Neural cell (in vitro differentiated cells): ENCODE measurements at regions not wholly inside any gene's neighbourhood (a gene's known extent, or its start where the extent isn't known, plus 50 kb on each side); places are given as distances from the start of the nearest gene placed in this dataset.

Source experiments
- H2AFZ ChIP-seq: fragments of 200-600, 300-800 bp; sonication (generic), shearing (Covaris generic); 2 replicates; pipeline ENCODE4 v1.6.0; 2014; ENCODE audit warnings: low read depth, mild to moderate bottlenecking, antibody characterized with exemption, low read length, moderate library complexity
- H3F3A ChIP-seq: fragments of 200-600 bp; shearing (Covaris generic); 2 replicates; pipeline ENCODE4 v1.6.1; 2016; ENCODE audit warnings: mild to moderate bottlenecking, moderate library complexity, mixed read lengths, antibody characterized with exemption, low read length; ENCODE audit not compliant: insufficient read depth, poor library complexity, severe bottlenecking
- H3K27ac ChIP-seq: fragments of 200-600, 300-800 bp; sonication (generic), shearing (Covaris generic); 2 replicates; pipeline ENCODE4 v1.5.1; 2014; ENCODE audit warnings: mild to moderate bottlenecking, low read length, moderate library complexity
- H3K27me3 ChIP-seq: fragments of 300-800, 200-600 bp; sonication (generic), shearing (Covaris generic); 2 replicates; pipeline ENCODE4 v1.6.0; 2014; ENCODE audit warnings: mild to moderate bottlenecking, low read depth, low read length, moderate library complexity; ENCODE audit not compliant: insufficient read depth
- H3K36me3 ChIP-seq: fragments of 300-800, 200-600 bp; sonication (generic), shearing (Covaris generic); 2 replicates; pipeline ENCODE4 v1.5.1; 2014; ENCODE audit warnings: mild to moderate bottlenecking, antibody characterized with exemption, low read length, moderate library complexity; ENCODE audit not compliant: insufficient read depth
- H3K4me2 ChIP-seq: fragments of 300-800, 200-600 bp; sonication (generic), shearing (Covaris generic); 2 replicates; pipeline ENCODE4 v1.6.0; 2014; ENCODE audit warnings: mild to moderate bottlenecking, low read length
- H3K4me3 ChIP-seq: fragments of 300-800, 200-600 bp; sonication (generic), shearing (Covaris generic); 2 replicates; pipeline ENCODE4 v1.5.1; 2014; ENCODE audit warnings: mild to moderate bottlenecking, low read length, moderate library complexity
- H3K79me2 ChIP-seq: fragments of 200-600 bp; shearing (Covaris generic); replicated peaks from 2 replicates; pipeline ENCODE4 v1.6.0; 2014; ENCODE audit warnings: mild to moderate bottlenecking, low read length, moderate library complexity; ENCODE audit not compliant: insufficient read depth
- H3K9ac ChIP-seq: fragments of 300-800, 200-600 bp; sonication (generic), shearing (Covaris generic); 2 replicates; pipeline ENCODE4 v1.6.1; 2016; ENCODE audit warnings: mild to moderate bottlenecking, low read length, mixed read lengths
- H3K9me2 ChIP-seq: fragments of 200-600 bp; shearing (Covaris generic); 2 replicates; pipeline ENCODE4 v1.6.1; 2016; ENCODE audit warnings: mild to moderate bottlenecking, low read length, mixed read lengths; ENCODE audit not compliant: insufficient read depth
- H3K9me3 ChIP-seq: fragments of 200-600, 300-800 bp; sonication (generic), shearing (Covaris generic); 2 replicates; pipeline ENCODE4 v1.6.1; 2016; ENCODE audit warnings: mild to moderate bottlenecking, mixed run types, low read length, moderate library complexity, mixed read lengths
- H4K20me1 ChIP-seq: fragments of 200-600 bp; shearing (Covaris generic); 2 replicates; pipeline ENCODE4 v1.6.1; 2016; ENCODE audit warnings: mild to moderate bottlenecking, mixed run types; ENCODE audit not compliant: insufficient read depth
- EP300 ChIP-seq: fragments of 450-650 bp; conservative IDR thresholded peaks from 2 replicates; pipeline ENCODE4 v1.6.1; 2014; ENCODE audit warnings: antibody characterized with exemption, mild to moderate bottlenecking, moderate library complexity; ENCODE audit not compliant: poor library complexity, severe bottlenecking
- EZH2 ChIP-seq: fragments of 200-600, 300-800 bp; shearing (Covaris generic), sonication (generic); IDR thresholded peaks from 2 replicates; pipeline ENCODE4 v1.6.1; 2014; ENCODE audit warnings: antibody characterized with exemption, low read length, borderline replicate concordance, mild to moderate bottlenecking; ENCODE audit not compliant: insufficient read depth, poor library complexity, severe bottlenecking
- MXI1 ChIP-seq: fragments of 450-650 bp; conservative IDR thresholded peaks from 2 replicates; pipeline ENCODE4 v1.6.1; 2014; ENCODE audit warnings: antibody characterized with exemption, mild to moderate bottlenecking; ENCODE audit not compliant: poor library complexity, severe bottlenecking
- POLR2AphosphoS5 ChIP-seq: IDR thresholded peaks from 2 replicates; pipeline ENCODE4 v1.6.1; 2012
- RAD21 ChIP-seq: fragments of 450-650 bp; conservative IDR thresholded peaks from 2 replicates; pipeline ENCODE4 v1.6.1; 2014; ENCODE audit warnings: antibody characterized with exemption, mild to moderate bottlenecking, moderate library complexity
- SMC3 ChIP-seq: fragments of 450-650 bp; conservative IDR thresholded peaks from 2 replicates; pipeline ENCODE4 v1.6.1; 2014; ENCODE audit warnings: antibody characterized with exemption, mild to moderate bottlenecking, moderate library complexity; ENCODE audit not compliant: poor library complexity
- TAF1 ChIP-seq: IDR thresholded peaks from 2 replicates; pipeline ENCODE4 v1.6.1; 2012; ENCODE audit warnings: low read depth
- TF ChIP-seq, protein P1 (sequence below): fragments of 450-650 bp; IDR thresholded peaks from 2 replicates; pipeline ENCODE4 v1.5.1; 2014; ENCODE audit warnings: antibody characterized with exemption, mild to moderate bottlenecking, moderate library complexity; ENCODE audit not compliant: poor library complexity, severe bottlenecking
- TF ChIP-seq, protein P2 (sequence below): IDR thresholded peaks from 2 replicates; pipeline ENCODE4 v1.6.1; 2012; ENCODE audit warnings: borderline replicate concordance

DNA sequence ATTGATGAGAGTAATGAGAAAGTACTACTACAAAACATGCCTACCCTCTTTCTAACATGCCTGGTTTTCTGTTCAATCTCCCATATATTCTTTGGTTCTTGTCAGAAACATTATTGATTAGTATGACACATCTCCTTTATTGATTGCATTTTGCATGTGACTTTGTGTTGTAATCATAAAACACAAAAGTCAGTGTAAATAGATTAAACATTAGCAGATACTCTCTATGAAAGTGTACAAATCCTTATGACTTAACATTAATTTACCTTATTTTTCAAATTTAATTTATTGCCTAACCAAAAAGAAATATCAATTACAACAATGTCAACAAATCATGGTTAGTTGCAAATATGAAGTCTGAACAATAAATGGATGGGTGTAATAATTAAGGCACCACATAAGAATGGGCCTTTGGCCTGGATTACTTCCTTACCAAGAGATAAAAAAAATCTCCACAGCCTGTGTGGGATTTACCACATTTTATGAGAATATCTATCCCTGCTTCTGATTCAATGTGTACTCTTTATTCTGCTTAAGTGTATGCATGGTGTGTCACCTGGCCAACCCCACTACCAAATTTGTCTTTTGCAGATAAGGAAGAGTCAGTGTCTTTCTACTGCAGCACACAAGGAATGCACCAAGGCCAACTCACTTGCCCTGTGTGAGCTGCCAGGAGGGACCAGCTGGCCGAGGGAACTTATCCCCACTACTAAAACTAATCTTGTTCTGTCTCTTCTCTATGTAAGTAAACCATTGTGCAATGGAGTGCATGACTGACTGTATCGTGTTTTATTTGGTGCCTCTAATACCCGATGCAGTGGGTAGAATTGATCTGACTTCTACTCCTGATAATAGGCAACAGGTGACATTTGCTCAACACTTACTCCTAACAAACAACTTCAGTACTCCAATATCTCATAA, 1001.9 kb upstream of the CDH10 start:
- H3K4me3 ChIP-seq: no peak overlapping the region
- no peaks in the 10 kb centered on the region for H4K20me1 ChIP-seq
- H3K79me2 ChIP-seq: no peaks in the 10 kb centered on the region
- H3K9me2 ChIP-seq: no peaks in the 10 kb centered on the region
- H3K27me3 ChIP-seq: no peaks in the 10 kb centered on the region
- H3K9me3 ChIP-seq: no peaks in the 10 kb centered on the region
- no peak for TF ChIP-seq EP300
- no peak for TF ChIP-seq TAF1
- no peak for TF ChIP-seq RAD21
- TF ChIP-seq SMC3: no peak
- no peak for TF ChIP-seq EZH2
- no peak for TF ChIP-seq MXI1
- TF ChIP-seq, protein P1, sequence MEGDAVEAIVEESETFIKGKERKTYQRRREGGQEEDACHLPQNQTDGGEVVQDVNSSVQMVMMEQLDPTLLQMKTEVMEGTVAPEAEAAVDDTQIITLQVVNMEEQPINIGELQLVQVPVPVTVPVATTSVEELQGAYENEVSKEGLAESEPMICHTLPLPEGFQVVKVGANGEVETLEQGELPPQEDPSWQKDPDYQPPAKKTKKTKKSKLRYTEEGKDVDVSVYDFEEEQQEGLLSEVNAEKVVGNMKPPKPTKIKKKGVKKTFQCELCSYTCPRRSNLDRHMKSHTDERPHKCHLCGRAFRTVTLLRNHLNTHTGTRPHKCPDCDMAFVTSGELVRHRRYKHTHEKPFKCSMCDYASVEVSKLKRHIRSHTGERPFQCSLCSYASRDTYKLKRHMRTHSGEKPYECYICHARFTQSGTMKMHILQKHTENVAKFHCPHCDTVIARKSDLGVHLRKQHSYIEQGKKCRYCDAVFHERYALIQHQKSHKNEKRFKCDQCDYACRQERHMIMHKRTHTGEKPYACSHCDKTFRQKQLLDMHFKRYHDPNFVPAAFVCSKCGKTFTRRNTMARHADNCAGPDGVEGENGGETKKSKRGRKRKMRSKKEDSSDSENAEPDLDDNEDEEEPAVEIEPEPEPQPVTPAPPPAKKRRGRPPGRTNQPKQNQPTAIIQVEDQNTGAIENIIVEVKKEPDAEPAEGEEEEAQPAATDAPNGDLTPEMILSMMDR: no peak
- TF ChIP-seq, protein P2, sequence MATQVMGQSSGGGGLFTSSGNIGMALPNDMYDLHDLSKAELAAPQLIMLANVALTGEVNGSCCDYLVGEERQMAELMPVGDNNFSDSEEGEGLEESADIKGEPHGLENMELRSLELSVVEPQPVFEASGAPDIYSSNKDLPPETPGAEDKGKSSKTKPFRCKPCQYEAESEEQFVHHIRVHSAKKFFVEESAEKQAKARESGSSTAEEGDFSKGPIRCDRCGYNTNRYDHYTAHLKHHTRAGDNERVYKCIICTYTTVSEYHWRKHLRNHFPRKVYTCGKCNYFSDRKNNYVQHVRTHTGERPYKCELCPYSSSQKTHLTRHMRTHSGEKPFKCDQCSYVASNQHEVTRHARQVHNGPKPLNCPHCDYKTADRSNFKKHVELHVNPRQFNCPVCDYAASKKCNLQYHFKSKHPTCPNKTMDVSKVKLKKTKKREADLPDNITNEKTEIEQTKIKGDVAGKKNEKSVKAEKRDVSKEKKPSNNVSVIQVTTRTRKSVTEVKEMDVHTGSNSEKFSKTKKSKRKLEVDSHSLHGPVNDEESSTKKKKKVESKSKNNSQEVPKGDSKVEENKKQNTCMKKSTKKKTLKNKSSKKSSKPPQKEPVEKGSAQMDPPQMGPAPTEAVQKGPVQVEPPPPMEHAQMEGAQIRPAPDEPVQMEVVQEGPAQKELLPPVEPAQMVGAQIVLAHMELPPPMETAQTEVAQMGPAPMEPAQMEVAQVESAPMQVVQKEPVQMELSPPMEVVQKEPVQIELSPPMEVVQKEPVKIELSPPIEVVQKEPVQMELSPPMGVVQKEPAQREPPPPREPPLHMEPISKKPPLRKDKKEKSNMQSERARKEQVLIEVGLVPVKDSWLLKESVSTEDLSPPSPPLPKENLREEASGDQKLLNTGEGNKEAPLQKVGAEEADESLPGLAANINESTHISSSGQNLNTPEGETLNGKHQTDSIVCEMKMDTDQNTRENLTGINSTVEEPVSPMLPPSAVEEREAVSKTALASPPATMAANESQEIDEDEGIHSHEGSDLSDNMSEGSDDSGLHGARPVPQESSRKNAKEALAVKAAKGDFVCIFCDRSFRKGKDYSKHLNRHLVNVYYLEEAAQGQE: no peak
- TF ChIP-seq POLR2AphosphoS5: no peak
- H3K36me3 ChIP-seq: no peaks in the 10 kb centered on the region
- no peaks in the 10 kb centered on the region for H3F3A ChIP-seq
- H3K9ac ChIP-seq: no peak overlapping the region
- H3K27ac ChIP-seq: no peak overlapping the region
- no peak overlapping the region for H2AFZ ChIP-seq
- H3K4me2 ChIP-seq: no peak overlapping the region

DNA sequence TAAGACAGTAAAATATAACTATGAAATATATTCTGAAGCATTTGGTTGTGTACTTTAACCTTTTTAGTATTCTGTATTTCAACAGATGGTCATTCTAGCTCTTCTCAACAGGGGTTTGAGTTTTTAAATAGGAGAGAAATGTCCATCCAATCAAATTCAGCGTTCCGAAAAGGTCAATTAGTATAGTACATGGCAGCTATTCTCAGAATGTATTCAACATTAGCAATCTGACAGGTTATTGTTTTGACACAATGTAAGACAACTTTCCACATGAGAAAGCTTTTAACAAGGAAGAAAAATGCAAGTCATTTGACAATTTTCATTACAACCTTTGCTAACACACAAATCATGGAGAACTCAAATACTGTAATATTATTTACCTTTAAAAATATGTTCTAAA, 996.3 kb upstream of the CDH10 start:
- Histone ChIP-seq H4K20me1 (no peaks in the 10 kb centered on the region), H3K36me3 (no peaks in the 10 kb centered on the region), H3K9me2 (no peaks in the 10 kb centered on the region), H3K4me2 (no peak overlapping the region), H3K4me3 (no peak overlapping the region), H3K9me3 (no peaks in the 10 kb centered on the region), H3K27me3 (no peaks in the 10 kb centered on the region), H3F3A (no peaks in the 10 kb centered on the region), H3K27ac (no peak overlapping the region), H3K9ac (no peak overlapping the region), H2AFZ (no peak overlapping the region), H3K79me2 (no peaks in the 10 kb centered on the region)
- TF ChIP-seq EP300: peak; percentile 89
- TF ChIP-seq, protein P1: no peak
- TF ChIP-seq POLR2AphosphoS5: peak; percentile 78
